ENCODE measurements at regions not wholly inside any gene's neighbourhood (a gene's known extent, or its start where the extent isn't known, plus 50 kb on each side); places are given as distances from the start of the nearest gene placed in this dataset.
"Not testable (repeated sequence)": the region's sequence is repeated elsewhere in the genome, so short reads cannot be mapped to it uniquely, and the experiment has no call there.

DNA sequence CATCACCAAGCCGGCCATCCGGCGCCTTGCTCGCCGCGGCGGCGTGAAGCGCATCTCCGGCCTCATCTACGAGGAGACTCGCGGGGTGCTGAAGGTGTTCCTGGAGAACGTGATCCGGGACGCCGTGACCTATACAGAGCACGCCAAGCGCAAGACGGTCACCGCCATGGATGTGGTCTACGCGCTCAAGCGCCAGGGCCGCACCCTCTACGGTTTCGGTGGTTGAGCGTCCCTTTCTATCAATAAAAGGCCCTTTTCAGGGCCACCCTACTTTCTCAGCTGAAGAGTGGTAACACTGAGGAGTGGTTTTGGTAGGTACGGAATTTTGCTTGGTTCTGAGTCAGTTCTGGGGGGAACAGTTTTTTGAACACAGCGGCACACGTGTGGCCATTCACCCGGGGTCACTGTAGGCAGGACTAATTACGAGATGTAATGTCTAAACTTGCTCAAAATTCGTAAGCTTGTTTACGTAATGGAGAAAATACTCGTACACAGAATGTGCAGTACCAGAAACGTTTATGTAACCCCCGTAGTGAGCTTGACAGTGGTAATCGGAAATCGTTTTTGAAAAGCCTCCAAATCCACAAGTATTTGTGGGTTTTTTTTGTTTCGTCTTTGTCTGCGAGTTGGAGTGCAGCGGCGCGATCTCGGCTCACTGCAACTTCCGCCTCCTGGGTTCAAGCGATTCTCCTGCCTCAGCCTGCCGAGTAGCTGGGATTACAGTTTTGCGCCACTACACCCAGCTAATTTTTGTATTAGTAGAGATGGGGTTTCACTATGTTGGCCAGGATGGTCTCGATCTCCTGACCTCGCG lies 87.8 kb downstream of the OR2B2 start:
- TF ChIP-seq, protein P1, sequence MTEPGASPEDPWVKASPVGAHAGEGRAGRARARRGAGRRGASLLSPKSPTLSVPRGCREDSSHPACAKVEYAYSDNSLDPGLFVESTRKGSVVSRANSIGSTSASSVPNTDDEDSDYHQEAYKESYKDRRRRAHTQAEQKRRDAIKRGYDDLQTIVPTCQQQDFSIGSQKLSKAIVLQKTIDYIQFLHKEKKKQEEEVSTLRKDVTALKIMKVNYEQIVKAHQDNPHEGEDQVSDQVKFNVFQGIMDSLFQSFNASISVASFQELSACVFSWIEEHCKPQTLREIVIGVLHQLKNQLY (CRISPR knock-in tag; IDR thresholded peaks at IDR 0.05) = not testable (repeated sequence)
- not testable (repeated sequence) for TF ChIP-seq YY1 (IDR thresholded peaks at IDR 0.05; ENCODE audit: insufficient read depth, insufficient replicate concordance, low read depth, low read length); SIX1 (CRISPR knock-in tag; IDR thresholded peaks at IDR 0.05; ENCODE audit: borderline replicate concordance); SUZ12 (IDR thresholded peaks at IDR 0.05; ENCODE audit: low read depth, low read length)
- TF ChIP-seq POLR2A (IDR thresholded peaks at IDR 0.05; ENCODE audit: insufficient read depth in 1 of 2, low read depth in 2 of 2, low read length in 2 of 2) (peak; percentile 55 to 91; a peak in 3 of 4 replicates), NAIF1 (CRISPR knock-in tag; IDR thresholded peaks at IDR 0.05; ENCODE audit: borderline replicate concordance) (peak; percentile 82; the same call in 1 of the 2 replicates)
- TF ChIP-seq, protein P2, sequence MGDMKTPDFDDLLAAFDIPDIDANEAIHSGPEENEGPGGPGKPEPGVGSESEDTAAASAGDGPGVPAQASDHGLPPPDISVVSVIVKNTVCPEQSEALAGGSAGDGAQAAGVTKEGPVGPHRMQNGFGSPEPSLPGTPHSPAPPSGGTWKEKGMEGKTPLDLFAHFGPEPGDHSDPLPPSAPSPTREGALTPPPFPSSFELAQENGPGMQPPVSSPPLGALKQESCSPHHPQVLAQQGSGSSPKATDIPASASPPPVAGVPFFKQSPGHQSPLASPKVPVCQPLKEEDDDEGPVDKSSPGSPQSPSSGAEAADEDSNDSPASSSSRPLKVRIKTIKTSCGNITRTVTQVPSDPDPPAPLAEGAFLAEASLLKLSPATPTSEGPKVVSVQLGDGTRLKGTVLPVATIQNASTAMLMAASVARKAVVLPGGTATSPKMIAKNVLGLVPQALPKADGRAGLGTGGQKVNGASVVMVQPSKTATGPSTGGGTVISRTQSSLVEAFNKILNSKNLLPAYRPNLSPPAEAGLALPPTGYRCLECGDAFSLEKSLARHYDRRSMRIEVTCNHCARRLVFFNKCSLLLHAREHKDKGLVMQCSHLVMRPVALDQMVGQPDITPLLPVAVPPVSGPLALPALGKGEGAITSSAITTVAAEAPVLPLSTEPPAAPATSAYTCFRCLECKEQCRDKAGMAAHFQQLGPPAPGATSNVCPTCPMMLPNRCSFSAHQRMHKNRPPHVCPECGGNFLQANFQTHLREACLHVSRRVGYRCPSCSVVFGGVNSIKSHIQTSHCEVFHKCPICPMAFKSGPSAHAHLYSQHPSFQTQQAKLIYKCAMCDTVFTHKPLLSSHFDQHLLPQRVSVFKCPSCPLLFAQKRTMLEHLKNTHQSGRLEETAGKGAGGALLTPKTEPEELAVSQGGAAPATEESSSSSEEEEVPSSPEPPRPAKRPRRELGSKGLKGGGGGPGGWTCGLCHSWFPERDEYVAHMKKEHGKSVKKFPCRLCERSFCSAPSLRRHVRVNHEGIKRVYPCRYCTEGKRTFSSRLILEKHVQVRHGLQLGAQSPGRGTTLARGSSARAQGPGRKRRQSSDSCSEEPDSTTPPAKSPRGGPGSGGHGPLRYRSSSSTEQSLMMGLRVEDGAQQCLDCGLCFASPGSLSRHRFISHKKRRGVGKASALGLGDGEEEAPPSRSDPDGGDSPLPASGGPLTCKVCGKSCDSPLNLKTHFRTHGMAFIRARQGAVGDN (CRISPR knock-in tag; IDR thresholded peaks at IDR 0.05) = peak; percentile 45; the same call in 1 of the 2 replicates
- TF ChIP-seq, protein P3, sequence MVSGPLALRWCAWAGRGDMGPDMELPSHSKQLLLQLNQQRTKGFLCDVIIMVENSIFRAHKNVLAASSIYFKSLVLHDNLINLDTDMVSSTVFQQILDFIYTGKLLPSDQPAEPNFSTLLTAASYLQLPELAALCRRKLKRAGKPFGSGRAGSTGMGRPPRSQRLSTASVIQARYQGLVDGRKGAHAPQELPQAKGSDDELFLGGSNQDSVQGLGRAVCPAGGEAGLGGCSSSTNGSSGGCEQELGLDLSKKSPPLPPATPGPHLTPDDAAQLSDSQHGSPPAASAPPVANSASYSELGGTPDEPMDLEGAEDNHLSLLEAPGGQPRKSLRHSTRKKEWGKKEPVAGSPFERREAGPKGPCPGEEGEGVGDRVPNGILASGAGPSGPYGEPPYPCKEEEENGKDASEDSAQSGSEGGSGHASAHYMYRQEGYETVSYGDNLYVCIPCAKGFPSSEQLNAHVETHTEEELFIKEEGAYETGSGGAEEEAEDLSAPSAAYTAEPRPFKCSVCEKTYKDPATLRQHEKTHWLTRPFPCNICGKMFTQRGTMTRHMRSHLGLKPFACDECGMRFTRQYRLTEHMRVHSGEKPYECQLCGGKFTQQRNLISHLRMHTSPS (CRISPR knock-in tag; IDR thresholded peaks at IDR 0.05; ENCODE audit: low read depth) = not testable (repeated sequence)
- TF ChIP-seq, protein P4, sequence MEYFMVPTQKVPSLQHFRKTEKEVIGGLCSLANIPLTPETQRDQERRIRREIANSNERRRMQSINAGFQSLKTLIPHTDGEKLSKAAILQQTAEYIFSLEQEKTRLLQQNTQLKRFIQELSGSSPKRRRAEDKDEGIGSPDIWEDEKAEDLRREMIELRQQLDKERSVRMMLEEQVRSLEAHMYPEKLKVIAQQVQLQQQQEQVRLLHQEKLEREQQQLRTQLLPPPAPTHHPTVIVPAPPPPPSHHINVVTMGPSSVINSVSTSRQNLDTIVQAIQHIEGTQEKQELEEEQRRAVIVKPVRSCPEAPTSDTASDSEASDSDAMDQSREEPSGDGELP (IDR thresholded peaks at IDR 0.05; ENCODE audit: borderline replicate concordance, low read depth) = not testable (repeated sequence)

All from HepG2 (cell line).